ENCODE measurements at regions not wholly inside any gene's neighbourhood (a gene's known extent, or its start where the extent isn't known, plus 50 kb on each side); places are given as distances from the start of the nearest gene placed in this dataset.

- TF ChIP-seq CTCF (conservative IDR thresholded peaks at IDR 0.05) (no peak), ZFX (IDR thresholded peaks at IDR 0.05) (no peak)
These were observed 547.9 kb upstream of the PTCHD4 start for GRCh38 chr6:48658915-48659314.

Measured in C4-2B (cell line).